GM21367 (cell line): ENCODE measurements at regions not wholly inside any gene's neighbourhood (a gene's known extent, or its start where the extent isn't known, plus 50 kb on each side); places are given as distances from the start of the nearest gene placed in this dataset.
"Not testable (repeated sequence)": the region's sequence is repeated elsewhere in the genome, so short reads cannot be mapped to it uniquely, and the experiment has no call there.

ENCODE experiments used
- ATAC-seq: cut with Tn5 transposase; IDR thresholded peaks from one replicate; pipeline ENCODE4 v1.9.1; 2021; ENCODE audit not compliant: unreplicated experiment

DNA sequence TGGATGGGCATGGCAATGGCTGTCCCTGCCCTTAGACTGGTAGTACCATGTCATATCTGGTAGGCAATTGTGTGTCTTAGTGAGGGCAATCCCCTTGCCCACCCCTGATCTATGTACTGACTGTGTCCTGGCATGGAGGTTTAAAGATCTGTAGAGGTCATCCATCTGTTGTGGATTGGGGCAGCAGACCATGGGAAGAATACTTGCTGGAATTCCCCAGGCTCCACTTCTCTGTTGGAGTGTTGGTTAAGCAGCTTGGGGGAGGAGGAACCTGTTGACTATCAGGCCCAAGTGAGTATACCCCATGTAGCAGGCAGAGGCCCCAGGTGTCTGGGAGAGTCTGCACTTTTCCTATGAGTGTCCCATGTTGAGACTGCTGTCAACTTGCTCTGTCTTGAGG, 246.7 kb upstream of the DIPK2B start:
- no peak for ATAC-seq

GRCh38 chrX:45445745-45446412, 245.2 kb upstream of the DIPK2B start:
- no peak for ATAC-seq

- no peak for ATAC-seq
These were observed 236.5 kb upstream of the DIPK2B start for GRCh38 chrX:45437186-45437585.

DNA sequence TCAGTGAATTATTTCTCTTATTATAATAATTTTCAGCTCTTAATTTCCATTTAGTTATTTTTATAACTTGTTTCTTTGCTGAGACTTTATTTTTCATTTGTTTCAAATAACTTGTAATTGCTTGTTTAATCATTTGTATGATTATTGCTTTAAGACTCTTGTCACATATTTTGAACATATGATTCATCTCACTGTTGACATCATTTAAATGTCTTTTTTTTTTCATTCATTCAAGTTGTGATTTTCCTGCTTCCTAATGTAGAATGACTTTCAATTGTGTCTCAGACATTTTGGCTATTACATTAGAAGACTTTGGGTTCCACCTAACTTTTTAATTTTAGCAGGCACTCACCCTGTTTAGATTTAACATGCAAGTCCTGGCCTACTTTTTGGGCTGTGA, 234.8 kb upstream of the DIPK2B start:
- ATAC-seq: no peak

DNA sequence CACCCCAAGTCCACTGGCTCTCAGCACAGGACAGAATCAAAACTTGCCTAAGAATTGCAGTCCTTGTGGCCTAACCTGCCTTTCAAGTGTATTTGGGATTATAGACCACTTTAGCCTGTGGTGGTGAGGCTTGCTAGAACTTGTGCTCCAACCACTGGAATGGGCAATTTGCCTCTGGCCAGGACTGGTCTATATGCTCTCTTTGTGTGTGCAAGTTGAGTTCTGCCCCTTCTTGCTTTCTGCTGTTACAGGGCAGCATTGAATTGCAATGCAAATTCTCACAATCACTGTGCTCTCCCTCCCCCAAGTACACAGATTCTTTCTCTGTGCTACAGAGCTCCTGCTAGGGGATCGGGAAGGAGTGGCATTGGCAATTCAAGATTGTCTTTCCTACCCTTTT, 233.6 kb upstream of the DIPK2B start:
- ATAC-seq: no peak

GRCh38 chrX:45428831-45429230, 228.2 kb upstream of the DIPK2B start:
- no peak for ATAC-seq

DNA sequence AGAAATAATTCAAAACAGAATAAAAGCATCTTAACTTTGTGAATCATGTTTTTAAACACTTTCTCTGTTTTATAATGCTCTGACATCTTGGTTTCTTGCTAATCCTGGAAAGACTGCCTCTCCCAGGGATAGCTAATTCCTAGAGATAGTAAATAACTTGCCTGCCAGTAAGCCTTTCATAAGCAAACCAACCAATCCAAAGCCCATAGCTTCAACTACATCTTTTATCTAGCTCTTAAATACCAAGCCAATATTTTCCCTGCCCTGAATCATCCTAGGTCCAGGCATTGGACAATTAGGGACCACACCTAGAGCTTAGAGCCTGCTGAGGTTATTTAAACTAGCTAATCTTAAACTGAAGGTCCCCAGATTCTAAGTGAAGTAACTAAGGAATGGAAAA, 223.7 kb upstream of the DIPK2B start:
- no peak for ATAC-seq

DNA sequence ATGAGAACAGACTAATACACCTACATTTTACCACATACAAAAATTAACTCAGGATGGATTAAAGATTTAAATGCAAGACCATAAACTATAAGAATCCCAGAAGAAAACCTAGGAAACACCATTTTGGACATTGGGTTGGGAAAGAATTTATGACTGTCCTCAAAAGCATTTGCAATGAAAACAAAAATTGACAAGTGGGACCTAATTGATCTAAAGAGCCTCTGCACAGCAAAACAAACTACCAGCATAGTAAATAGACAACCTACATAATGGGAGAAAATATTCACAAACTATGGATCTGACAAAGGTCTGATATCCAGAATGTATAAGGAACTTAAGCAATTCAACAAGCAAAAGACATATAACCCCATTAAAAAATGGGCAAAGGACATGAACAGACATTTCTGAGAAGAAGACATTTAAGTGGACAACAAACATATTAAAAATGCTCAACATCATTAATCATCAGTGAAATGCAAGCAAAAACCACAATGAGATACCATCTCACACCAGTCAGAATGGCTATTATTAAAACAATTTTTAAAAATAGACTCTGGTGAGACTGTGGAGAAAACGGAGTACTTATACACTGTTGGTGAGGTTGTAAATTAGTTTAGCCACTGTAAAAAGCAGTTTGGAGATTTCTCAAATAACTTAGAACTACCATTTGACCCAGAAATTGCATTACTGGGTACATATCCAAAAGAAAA, 221.7 kb upstream of the DIPK2B start:
- ATAC-seq: no peak

- ATAC-seq: no peak
These were observed 221.1 kb upstream of the DIPK2B start for GRCh38 chrX:45421806-45422205.

GRCh38 chrX:45404206-45404605, 203.5 kb upstream of the DIPK2B start:
- ATAC-seq: no peak

DNA sequence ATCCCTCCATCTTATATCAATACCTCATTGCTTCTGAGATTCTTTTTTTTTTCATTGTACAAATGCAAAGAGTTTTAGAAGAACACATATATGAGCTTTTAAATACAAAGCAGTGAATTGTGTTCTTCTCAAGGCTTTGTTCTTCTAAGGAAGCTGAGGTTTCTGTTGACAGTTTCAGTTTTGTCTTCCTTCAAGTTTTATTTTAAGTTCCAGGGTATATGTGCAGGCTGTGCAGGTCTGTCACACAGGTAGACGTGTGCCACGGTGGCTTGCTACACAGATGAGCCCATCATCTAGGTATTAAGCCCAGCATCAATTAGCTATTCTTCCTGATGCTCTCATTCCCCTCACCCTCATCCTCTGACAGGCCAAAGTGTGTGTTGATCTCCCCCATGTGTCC, 201.2 kb upstream of the DIPK2B start:
- ATAC-seq: no peak

- ATAC-seq: not testable (repeated sequence)
These were observed 200.5 kb upstream of the DIPK2B start for GRCh38 chrX:45400951-45401725.

DNA sequence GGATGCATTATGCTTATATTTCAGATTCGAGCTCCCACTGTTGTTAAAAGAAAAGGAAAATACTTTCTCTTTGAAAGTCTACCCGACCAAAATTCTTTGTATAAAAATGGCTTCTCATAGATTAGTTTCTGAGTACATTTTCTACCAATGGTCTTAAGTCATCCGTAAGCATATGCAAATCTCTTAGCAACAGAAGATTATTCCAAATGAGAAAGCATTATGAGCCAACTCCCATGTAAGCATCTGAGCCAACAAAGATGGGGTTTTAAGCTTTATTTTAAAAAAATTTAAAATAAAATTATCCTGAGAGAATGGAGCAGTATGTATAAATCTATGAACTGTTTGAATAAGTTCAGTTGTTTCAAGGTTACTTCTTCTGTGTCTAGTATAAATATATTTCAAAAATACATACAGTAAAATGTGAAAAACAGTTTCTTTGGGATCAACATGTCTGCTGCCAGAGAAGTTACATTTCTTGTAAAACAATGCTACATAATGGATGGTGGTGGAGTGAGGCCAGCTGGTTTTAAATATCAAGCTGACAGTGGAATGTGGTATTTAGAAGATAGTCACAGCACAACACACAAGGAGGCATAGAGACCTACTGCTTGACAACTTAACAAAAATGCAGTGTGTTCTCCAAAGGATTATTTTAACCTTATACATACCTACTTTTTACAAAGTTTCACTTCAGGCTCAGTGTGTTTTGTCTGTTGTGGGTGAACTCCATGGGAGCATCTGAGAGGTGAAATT, 199.5 kb upstream of the DIPK2B start:
- no peak for ATAC-seq

DNA sequence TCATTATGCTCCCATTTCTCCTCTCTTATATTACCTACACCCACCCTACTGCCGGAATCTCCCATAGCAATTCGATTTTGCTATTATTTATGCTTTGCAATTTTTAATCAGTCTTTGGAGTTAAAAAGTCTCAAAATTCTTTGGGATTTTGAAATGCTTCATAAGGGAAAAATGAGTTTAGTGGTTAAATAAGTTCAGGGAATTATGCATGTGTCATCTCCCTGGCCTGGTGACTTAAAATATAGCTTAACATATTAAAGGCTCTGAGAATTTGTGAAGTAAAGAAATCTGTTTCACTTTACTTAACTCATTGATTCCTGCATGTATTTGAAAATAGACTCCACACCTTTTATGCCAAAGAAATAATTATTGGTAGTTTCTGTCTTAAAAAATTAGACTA, 185.1 kb upstream of the DIPK2B start:
- no peak for ATAC-seq

DNA sequence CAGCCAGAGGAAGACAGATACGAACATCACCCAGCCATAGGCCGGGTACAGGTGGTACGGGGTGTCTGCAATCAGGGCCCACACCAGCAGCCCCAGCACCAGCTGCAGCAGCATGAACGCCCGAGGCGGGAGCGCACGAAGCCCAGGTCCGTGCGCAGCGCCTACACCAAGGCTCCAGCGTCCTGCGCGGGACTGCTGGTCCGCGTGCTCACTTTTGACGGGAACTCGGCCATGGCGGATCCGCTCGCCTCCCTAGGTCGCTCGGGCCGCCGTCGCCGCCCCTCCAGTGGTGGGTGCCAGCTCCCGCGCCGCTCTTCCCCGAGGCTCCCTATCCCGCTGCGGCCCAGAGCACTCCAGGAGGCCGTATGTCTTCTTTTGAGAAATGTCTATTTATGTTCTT, 181.2 kb upstream of the DIPK2B start:
- no peak for ATAC-seq

GRCh38 chrX:45381366-45381765, 180.7 kb upstream of the DIPK2B start:
- ATAC-seq: no peak

- no peak for ATAC-seq
These were observed 178.6 kb upstream of the DIPK2B start for GRCh38 chrX:45379236-45379635.

DNA sequence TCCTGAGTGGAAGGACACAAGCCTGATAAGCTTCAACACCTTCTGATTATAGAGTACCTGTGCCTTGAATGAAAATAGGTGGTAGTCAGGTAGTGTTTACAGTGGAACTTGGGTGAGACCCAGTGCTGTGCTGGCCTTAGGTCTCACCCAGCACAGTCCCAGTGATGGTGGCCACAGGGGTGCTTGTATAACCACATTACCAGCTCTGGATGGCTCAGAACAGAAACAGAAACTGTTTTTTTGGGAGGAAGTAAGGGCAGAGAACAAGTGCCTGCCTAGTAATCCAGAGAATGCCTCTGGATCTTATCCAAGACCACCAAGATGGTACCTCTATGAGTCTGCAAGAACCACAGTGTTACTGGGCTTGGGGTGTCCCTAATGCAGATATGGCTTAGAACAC, 171.5 kb upstream of the DIPK2B start:
- no peak for ATAC-seq

- ATAC-seq: no peak
These were observed 168.0 kb upstream of the DIPK2B start for GRCh38 chrX:45368705-45369104.

GRCh38 chrX:45363596-45363995, 162.9 kb upstream of the DIPK2B start:
- ATAC-seq: no peak

DNA sequence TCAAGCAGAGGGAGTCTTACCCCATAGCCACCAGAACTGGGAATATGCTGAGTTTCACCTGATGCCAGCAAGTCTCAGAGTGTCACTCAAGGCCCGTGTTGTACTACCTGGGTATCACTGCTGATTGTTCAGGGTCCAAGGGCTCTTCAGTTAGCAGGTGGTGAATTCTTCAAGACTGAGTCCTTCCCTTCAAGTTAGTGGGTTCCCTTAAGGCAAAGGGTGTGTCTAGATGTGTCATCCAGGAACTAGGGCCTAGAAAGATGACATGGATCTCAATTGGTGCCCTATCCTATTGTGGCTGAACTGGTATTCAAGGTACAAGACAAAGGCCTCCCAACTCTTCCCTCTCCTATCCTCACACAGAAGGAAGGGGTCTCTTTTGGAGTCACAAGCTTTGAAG, 159.9 kb upstream of the DIPK2B start:
- no peak for ATAC-seq
